ENCODE measurements at regions not wholly inside any gene's neighbourhood (a gene's known extent, or its start where the extent isn't known, plus 50 kb on each side); places are given as distances from the start of the nearest gene placed in this dataset.

- TF ChIP-seq REST (IDR thresholded peaks at IDR 0.05; ENCODE audit: unreplicated experiment) (no peak), CTCF (conservative IDR thresholded peaks at IDR 0.05; ENCODE audit: low read depth in 2 of 2) (no peak), EZH2 (IDR thresholded peaks at IDR 0.05; ENCODE audit: low read depth, unreplicated experiment) (no peak), JUNB (IDR thresholded peaks at IDR 0.05; ENCODE audit: unreplicated experiment) (no peak), POLR2AphosphoS5 (IDR thresholded peaks at IDR 0.05; ENCODE audit: low read depth) (no peak), ETS1 (IDR thresholded peaks at IDR 0.05) (no peak), EZH2phosphoT487 (IDR thresholded peaks at IDR 0.05; ENCODE audit: unreplicated experiment) (no peak)
These were observed 506.8 kb downstream of the NFIB start for GRCh38 chr9:13807118-13807517.

Measured in GM23338 (cell line).